GM18505 (cell line): ENCODE measurements at regions not wholly inside any gene's neighbourhood (a gene's known extent, or its start where the extent isn't known, plus 50 kb on each side); places are given as distances from the start of the nearest gene placed in this dataset.
"Not testable (repeated sequence)": the region's sequence is repeated elsewhere in the genome, so short reads cannot be mapped to it uniquely, and the experiment has no call there.

Experiments
- ATAC-seq: cut with Tn5 transposase; IDR thresholded peaks from one replicate; pipeline ENCODE4 v1.9.1; 2021; ENCODE audit not compliant: unreplicated experiment
- POLR2A ChIP-seq: IDR thresholded peaks from 4 replicates; pipeline ENCODE4 v1.6.1; 2011; ENCODE audit warnings: borderline replicate concordance; ENCODE audit not compliant: insufficient read depth, insufficient read length; ENCODE audit errors: extremely low read depth

- ATAC-seq, result no peak
- no peak for TF ChIP-seq POLR2A
These were observed 478.0 kb downstream of the MMUT start for GRCh38 chr6:48985025-48985424.

DNA sequence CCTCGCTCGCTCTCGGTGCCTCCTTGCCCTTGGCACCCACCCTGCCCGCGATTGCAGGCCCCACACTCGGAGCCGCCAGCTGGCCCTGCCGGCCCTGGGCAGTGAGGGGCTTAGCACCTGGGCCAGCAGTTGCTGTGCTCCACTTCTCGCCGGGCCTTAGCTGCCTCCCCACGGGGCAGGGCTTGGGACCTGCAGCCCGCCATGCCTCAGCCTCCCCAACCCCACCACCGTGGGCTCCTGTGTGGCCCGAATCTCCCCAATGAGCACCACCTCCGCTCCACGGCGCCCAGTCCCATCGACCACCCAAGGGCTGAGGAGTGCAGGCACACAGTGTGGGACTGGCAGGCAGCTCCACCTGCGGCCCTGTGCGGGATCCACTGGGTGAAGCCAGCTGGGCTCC is 479.1 kb downstream of the MMUT start:
- ATAC-seq, result not testable (repeated sequence)

DNA sequence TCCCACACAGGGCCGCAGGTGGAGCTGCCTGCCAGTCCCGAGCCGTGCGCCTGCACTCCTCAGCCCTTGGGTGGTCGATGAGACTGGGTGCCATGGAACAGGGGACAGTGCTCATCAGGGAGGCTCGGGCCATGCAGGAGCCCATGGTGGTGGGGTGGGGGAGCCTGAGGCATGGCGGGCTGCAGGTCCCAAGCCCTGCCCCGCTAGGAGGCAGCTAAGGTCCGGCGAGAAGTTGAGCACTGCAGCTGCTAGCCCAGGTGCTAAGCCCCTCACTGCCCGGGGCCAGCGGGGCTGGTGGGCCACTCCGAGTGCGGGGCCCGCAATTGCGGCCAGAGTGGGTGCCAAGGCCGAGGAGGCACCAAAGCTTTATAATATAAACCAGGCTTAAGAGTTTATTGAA is 479.7 kb downstream of the MMUT start:
- no peak for TF ChIP-seq POLR2A
- ATAC-seq, result no peak

DNA sequence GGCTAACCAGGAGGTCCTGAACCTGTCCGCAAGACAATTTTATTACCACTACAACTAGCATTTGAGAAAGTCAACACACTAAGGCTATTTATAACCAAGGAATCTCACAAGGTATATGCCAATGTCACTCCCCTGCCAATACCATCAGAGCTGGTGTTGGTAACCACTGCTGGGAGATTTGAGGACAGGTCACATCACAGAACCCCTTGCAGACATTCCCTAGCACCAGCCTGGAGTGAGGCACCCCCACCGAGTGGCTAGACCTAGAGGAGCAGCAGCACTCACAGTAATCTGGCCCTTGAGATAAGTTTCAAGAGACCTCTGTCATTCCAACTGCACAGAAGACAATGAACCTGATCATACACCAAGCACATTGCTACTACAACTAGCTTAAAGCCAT is 483.2 kb downstream of the MMUT start:
- no peak for ATAC-seq
- no peak for TF ChIP-seq POLR2A

GRCh38 chr6:48979085-48979484 is 484.0 kb downstream of the MMUT start:
- TF ChIP-seq POLR2A, result no peak
- ATAC-seq, result no peak

DNA sequence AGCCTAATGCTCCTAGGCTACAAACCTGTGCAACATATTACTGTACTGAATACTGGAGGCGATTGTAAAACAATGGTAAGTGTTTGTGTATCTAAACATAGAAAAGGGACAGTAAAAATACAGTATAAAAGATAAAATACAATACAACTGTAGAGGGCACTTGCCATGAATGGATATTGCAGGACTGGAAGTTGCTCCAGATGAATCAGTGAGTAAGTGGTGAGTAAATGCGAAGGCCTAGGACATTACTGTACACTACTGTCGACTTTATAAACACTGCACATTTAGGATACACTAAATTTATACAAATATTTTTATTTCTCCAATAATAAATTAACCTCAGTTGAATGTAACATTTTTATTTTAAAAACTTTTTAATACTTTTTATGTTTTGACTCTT is 485.0 kb downstream of the MMUT start:
- TF ChIP-seq POLR2A, result no peak
- no peak for ATAC-seq

- no peak for TF ChIP-seq POLR2A
- no peak for ATAC-seq
These were observed 485.5 kb downstream of the MMUT start for GRCh38 chr6:48977573-48977972.

DNA sequence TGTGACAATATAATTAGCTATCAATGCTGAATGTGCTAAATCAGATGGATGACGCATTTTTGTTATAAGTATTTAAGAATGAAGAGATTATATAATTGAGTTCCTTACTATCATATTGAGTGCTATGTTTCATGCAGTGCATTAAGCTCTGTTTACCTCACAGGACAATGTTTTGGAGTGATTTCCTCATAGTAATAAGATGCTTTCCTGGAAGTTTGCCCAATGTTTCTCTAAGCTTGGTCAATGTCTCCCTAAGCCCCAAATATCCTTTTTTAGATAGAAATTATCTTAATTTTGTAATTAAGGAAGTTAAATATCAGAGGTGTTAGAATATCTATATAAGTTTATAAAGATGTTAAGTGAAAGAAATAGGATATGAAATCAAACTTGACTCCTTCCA is 489.6 kb downstream of the MMUT start:
- ATAC-seq, result no peak
- TF ChIP-seq POLR2A, result no peak

DNA sequence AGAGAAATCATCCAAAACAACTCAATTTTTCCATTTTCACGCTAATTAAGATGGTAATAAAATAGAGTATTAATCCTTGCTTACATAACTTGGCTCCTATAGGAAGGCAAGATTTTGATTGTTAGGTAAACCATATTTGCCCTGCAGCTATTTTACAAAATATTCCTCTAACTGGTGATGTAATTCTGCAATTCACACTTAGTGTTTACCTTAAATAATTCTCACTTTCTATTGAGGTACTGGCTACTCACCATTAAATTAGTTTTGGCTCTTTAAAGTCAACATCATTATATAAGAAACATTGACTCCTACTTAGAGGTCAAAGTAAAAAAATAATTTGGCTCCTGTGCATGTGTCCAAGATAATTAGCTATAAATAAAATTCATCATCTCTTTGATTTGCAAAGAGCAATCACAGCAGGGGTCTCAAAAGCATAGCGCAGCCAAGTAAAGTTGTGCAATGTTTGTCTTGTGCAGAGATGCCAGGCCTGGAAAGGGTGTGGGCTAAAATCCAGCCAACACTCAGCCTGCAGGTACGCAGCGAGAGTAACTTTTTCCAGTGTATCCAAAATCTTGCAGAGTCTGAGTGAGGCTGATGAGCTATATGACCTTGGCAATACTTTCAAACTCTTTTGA is 501.2 kb downstream of the MMUT start:
- ATAC-seq, result no peak
- no peak for TF ChIP-seq POLR2A

DNA sequence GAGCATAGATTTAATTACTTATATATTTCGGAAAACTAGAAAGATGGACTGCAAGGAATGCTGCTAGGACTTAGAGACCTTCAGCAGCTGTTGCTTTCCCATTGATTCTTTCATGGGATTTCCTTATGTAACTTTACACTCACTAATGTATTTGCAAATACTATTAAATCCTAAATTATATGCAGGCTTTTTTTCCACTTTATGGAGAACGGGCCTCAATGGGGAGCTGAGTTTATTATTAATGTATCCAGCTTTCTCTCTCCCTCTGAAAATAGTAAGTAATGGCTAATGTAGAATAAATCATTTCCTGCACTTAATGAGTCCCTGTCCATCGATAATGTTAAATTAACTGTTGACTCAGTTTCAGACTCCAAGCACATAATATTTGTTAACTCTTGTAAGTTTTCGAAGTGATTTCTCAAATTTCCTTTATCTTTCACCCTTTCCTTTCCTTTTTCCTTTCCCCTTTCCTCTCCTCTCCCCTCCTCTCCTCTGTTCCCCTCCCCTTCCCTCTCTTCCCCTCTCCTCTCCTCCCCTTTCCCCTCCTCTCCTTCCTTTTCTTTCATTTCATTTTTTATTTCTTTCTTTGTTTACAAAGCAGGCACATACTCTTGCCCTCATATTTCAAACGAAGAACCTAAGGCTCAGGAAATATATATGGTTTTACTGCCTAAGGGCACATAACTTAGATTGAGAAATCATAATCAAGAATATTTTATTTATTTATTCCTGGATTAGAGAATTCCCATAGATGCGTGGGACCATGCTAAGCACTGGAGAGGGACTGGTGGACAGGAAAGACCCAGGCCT is 503.6 kb downstream of the MMUT start:
- TF ChIP-seq POLR2A, result no peak
- no peak for ATAC-seq

DNA sequence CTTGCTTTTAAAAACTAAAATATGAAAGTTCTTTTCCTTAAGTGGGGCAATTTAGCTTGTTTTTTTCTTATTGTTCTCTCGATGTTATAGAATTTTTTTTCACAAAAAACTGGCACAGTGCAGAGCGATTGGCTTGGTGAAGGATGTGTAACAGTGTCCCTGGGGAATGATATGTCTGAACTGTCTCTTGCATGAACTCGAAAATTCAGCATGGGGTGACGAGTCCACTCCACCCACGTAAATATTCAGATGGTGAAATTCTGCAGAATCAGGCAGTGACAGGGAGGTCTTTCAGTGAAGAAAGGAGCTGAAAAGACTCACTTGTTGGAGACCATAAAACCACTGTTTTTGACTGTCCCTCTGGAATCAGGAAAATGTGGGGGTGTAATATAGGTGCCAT is 505.3 kb downstream of the MMUT start:
- ATAC-seq, result no peak
- no peak for TF ChIP-seq POLR2A

DNA sequence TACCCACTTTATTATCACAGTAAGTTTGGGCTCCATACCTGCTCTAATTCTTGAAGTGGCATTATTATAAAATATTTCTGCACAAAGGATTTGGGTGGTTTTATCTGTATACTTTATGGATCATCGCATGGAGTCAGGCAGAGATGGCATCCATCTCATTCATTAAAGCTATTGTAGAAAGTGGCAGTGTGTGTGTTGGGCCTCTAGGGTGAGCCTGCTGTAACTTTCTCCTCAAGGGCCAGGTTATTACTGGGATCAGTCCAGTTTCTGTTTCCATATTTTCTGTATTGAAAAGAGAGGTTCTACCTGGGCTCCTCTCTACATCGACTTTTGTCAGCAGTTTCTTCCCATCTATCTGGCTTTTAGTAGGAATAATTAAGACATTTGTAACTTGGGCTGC is 511.1 kb downstream of the MMUT start:
- ATAC-seq, result no peak
- TF ChIP-seq POLR2A, result no peak

DNA sequence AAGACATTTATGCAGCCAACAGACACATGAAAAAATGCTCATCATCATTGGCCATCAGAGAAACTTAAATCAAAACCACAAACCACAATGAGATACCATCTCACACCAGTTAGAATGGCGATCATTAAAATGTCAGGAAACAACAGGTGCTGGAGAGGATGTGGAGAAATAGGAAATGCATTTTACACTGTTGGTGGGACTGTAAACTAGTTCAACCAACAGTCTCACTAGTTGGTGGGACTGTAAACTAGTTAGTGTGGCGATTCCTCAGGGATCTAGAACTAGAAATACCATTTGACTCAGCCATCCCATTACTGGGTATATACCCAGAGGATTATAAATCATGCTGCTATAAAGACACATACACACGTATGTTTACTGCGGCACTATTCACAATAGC is 518.8 kb downstream of the MMUT start:
- not testable (repeated sequence) for ATAC-seq

GRCh38 chr6:48933136-48933535 is 529.9 kb downstream of the MMUT start:
- TF ChIP-seq POLR2A, result no peak
- no peak for ATAC-seq

- no peak for ATAC-seq
- TF ChIP-seq POLR2A, result no peak
These were observed 534.1 kb downstream of the MMUT start for GRCh38 chr6:48928937-48929336.

DNA sequence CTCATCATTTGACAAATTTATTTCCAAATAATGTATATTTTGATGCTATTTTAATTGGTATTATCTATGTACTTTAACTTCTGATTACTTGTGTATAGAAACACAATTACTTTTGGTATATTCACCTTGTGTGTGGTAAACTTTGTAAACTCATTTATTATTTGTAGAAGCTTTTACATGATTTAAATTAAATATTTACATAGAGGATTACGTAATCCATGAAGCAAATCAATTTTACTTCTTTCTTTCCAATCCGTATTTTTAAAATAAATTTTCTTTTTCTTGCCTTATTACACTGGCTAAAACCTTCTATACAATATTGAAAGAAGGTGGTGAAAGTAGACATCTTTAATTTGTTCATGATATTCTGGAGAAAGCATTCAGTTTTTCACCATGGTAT is 540.2 kb downstream of the MMUT start:
- ATAC-seq, result no peak
- no peak for TF ChIP-seq POLR2A

- ATAC-seq, result no peak
- no peak for TF ChIP-seq POLR2A
These were observed 543.5 kb downstream of the MMUT start for GRCh38 chr6:48919555-48919954.
